HEK293 (cell line): ENCODE measurements at regions not wholly inside any gene's neighbourhood (a gene's known extent, or its start where the extent isn't known, plus 50 kb on each side); places are given as distances from the start of the nearest gene placed in this dataset.

Experiments
- SP7 ChIP-seq: fragments of 450-650 bp; formaldehyde crosslinking; IDR thresholded peaks from 2 replicates; pipeline ENCODE4 v1.5.1; 2016; ENCODE audit warnings: missing biosample characterization, missing genetic modification characterization
- ZNF350 ChIP-seq: fragments of 450-650 bp; formaldehyde crosslinking; IDR thresholded peaks from 2 replicates; pipeline ENCODE4 v1.5.0; 2017; ENCODE audit warnings: missing biosample characterization, mild to moderate bottlenecking, missing genetic modification characterization
- TF ChIP-seq, protein P1 (sequence below): fragments of 450-650 bp; formaldehyde crosslinking; IDR thresholded peaks from 2 replicates; pipeline ENCODE4 v1.5.1; 2016; ENCODE audit warnings: missing biosample characterization, missing genetic modification characterization

DNA sequence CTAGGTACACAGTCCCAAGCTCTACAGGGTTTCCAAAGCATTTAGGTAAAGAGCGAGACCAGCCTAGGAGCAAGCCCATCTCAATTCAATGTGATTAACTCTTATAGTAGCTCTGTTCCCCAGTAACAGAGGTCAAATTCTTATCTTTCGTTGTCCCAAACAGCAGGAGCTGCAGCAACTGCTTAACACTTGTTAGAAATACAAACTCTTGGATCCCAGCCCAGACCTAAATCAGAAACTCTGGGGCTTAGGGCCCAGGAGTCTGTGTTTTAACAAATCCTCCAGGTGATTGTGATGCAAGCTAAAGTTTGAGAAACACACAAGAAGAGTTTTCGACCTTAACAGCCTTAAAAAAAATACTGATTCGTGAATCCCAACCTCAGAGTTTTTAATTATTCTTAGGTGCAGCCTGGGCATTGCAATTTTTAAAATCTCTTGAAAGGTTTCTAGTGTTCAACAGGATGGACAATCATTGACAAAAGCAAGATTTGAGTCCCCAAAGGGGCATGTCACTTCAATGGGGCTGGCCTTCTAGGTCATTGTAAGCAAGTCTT lies 127.4 kb upstream of the HCRTR2 start:
- TF ChIP-seq ZNF350 (tag by site-specific recombination) (no peak), SP7 (no peak)
- TF ChIP-seq, protein P1, sequence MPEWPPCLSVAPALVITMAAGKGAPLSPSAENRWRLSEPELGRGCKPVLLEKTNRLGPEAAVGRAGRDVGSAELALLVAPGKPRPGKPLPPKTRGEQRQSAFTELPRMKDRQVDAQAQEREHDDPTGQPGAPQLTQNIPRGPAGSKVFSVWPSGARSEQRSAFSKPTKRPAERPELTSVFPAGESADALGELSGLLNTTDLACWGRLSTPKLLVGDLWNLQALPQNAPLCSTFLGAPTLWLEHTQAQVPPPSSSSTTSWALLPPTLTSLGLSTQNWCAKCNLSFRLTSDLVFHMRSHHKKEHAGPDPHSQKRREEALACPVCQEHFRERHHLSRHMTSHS (tag by site-specific recombination): no peak
